WTC11 (cell line): ENCODE measurements at regions not wholly inside any gene's neighbourhood (a gene's known extent, or its start where the extent isn't known, plus 50 kb on each side); places are given as distances from the start of the nearest gene placed in this dataset.

Experiments
- ATAC-seq: fragments of 200-7000 bp; cut with Tn5 transposase; 2 replicates; pipeline ENCODE4 v1.10.0; 2021; ENCODE audit warnings: mild to moderate bottlenecking, moderate library complexity
- CTCF ChIA-PET: fragments of 300-600 bp; sonication (Branson Sonifier 250); formaldehyde crosslinking; loops from one replicate; lab custom pipeline; 2021; ENCODE audit warnings: antibody characterized with exemption; lab: Charles Lee
- POLR2A ChIA-PET: fragments of 350-600 bp; sonication (Branson Sonifier 250); formaldehyde crosslinking; loops from one replicate; lab custom pipeline; 2021; ENCODE audit warnings: antibody characterized with exemption; lab: Charles Lee
- DNase-seq: peaks from one replicate; pipeline ENCODE4 v3.0.0; 2021; ENCODE audit warnings: low spot score
- H3K27ac Mint-ChIP-seq: 2 replicates; pipeline ENCODE4 v1.8.0; 2021; ENCODE audit warnings: mixed read lengths
- H3K27me3 Mint-ChIP-seq: 2 replicates; pipeline ENCODE4 v1.8.0; 2021; ENCODE audit warnings: low read depth, mild to moderate bottlenecking, moderate library complexity, mixed read lengths
- H3K36me3 Mint-ChIP-seq: 2 replicates; pipeline ENCODE4 v1.8.0; 2021; ENCODE audit warnings: mixed read lengths
- H3K4me1 Mint-ChIP-seq: 2 replicates; pipeline ENCODE4 v1.8.0; 2022; ENCODE audit warnings: mixed read lengths
- H3K4me3 Mint-ChIP-seq: 2 replicates; pipeline ENCODE4 v1.8.0; 2021; ENCODE audit warnings: mild to moderate bottlenecking, moderate library complexity, mixed read lengths
- H3K9me3 Mint-ChIP-seq: 2 replicates; pipeline ENCODE4 v1.8.0; 2021; ENCODE audit warnings: mixed read lengths
- AR ChIP-seq: fragments of 250-450 bp; sonication (Bioruptor Pico); IDR thresholded peaks from 2 replicates; pipeline ENCODE4 v1.9.0; 2021; ENCODE audit warnings: mild to moderate bottlenecking
- CREB1 ChIP-seq: sonication (generic); formaldehyde crosslinking; IDR thresholded peaks from 2 replicates; pipeline ENCODE4 v1.8.0; 2023; ENCODE audit warnings: mild to moderate bottlenecking, missing genetic modification reagents
- GABPB1 ChIP-seq: sonication (generic); formaldehyde crosslinking; IDR thresholded peaks from 2 replicates; pipeline ENCODE4 v1.8.1; 2023; ENCODE audit warnings: mild to moderate bottlenecking, missing genetic modification reagents
- GRHL2 ChIP-seq: fragments of 250-450 bp; sonication (Bioruptor Pico); IDR thresholded peaks from 2 replicates; pipeline ENCODE4 v1.8.0; 2022; ENCODE audit warnings: mild to moderate bottlenecking, moderate library complexity; ENCODE audit not compliant: insufficient replicate concordance, severe bottlenecking
- JAZF1 ChIP-seq: fragments of 250-450 bp; sonication (Bioruptor Pico); IDR thresholded peaks from 2 replicates; pipeline ENCODE4 v1.9.0; 2021; ENCODE audit warnings: moderate library complexity, mild to moderate bottlenecking, inconsistent platforms
- KAT7 ChIP-seq: sonication (generic); formaldehyde crosslinking; IDR thresholded peaks from 2 replicates; pipeline ENCODE4 v1.8.1; 2023; ENCODE audit warnings: missing genetic modification reagents, mild to moderate bottlenecking, borderline replicate concordance
- MAX ChIP-seq: sonication (generic); formaldehyde crosslinking; IDR thresholded peaks from 2 replicates; pipeline ENCODE4 v1.8.0; 2022; ENCODE audit warnings: mild to moderate bottlenecking, missing genetic modification reagents
- NR2C2 ChIP-seq: sonication (generic); formaldehyde crosslinking; IDR thresholded peaks from 2 replicates; pipeline ENCODE4 v1.8.0; 2022; ENCODE audit warnings: mild to moderate bottlenecking, missing genetic modification reagents
- PRDM15 ChIP-seq: sonication (generic); formaldehyde crosslinking; IDR thresholded peaks from 2 replicates; pipeline ENCODE4 v1.8.0; 2022; ENCODE audit warnings: missing genetic modification reagents
- PREB ChIP-seq: sonication (generic); formaldehyde crosslinking; IDR thresholded peaks from 2 replicates; pipeline ENCODE4 v1.8.1; 2022; ENCODE audit warnings: mild to moderate bottlenecking, missing genetic modification reagents, moderate library complexity, borderline replicate concordance
- RORB ChIP-seq: fragments of 250-450 bp; sonication (Bioruptor Pico); IDR thresholded peaks from 2 replicates; pipeline ENCODE4 v1.9.0; 2021; ENCODE audit warnings: mild to moderate bottlenecking
- USF2 ChIP-seq: sonication (generic); formaldehyde crosslinking; IDR thresholded peaks from 2 replicates; pipeline ENCODE4 v1.8.1; 2023; ENCODE audit warnings: mild to moderate bottlenecking, missing genetic modification reagents, moderate library complexity
- ZNF232 ChIP-seq: sonication (generic); formaldehyde crosslinking; IDR thresholded peaks from 2 replicates; pipeline ENCODE4 v1.8.0; 2022; ENCODE audit warnings: mild to moderate bottlenecking, missing genetic modification reagents
- ZNF416 ChIP-seq: fragments of 250-450 bp; sonication (Bioruptor Pico); IDR thresholded peaks from 2 replicates; pipeline ENCODE4 v1.9.0; 2021; ENCODE audit warnings: mild to moderate bottlenecking, inconsistent platforms
- ZNF423 ChIP-seq: fragments of 250-450 bp; sonication (Bioruptor Pico); IDR thresholded peaks from 2 replicates; pipeline ENCODE4 v2.1.2; 2022; ENCODE audit warnings: mild to moderate bottlenecking, moderate library complexity
- ZNF532 ChIP-seq: fragments of 250-450 bp; sonication (Bioruptor Pico); IDR thresholded peaks from 2 replicates; pipeline ENCODE4 v1.9.0; 2021; ENCODE audit warnings: mild to moderate bottlenecking, borderline replicate concordance

GRCh38 chr13:78383899-78384298, 219.5 kb downstream of the POU4F1 start:
- H3K9me3 Mint-ChIP-seq, result no peaks in the 10 kb centered on the region
- DNase-seq (no peak), ATAC-seq (no peak)
- POLR2A ChIA-PET, result no interaction called here
- no peaks in the 10 kb centered on the region for H3K27me3 Mint-ChIP-seq
- H3K36me3 Mint-ChIP-seq, result no peaks in the 10 kb centered on the region
- CTCF ChIA-PET, result interaction anchor here (1.2 kb wide), 1 partner anchor 203 kb away, joined by 4 read pairs; no protein-coding TSS in a partner anchor
- TF ChIP-seq GABPB1 (CRISPR knock-in tag), result no peak
- no peak for TF ChIP-seq CREB1
- TF ChIP-seq MAX, result no peak
- TF ChIP-seq NR2C2 (CRISPR knock-in tag), result no peak
- TF ChIP-seq ZNF416, result no peak
- TF ChIP-seq ZNF532 (CRISPR knock-in tag), result no peak
- TF ChIP-seq USF2, result no peak
- no peak for TF ChIP-seq PRDM15 (CRISPR knock-in tag)
- no peak for TF ChIP-seq KAT7 (CRISPR knock-in tag)
- no peak for TF ChIP-seq ZNF232 (CRISPR knock-in tag)
- TF ChIP-seq RORB (CRISPR knock-in tag), result no peak
- TF ChIP-seq JAZF1 (CRISPR knock-in tag), result no peak
- no peak for TF ChIP-seq ZNF423 (CRISPR knock-in tag)
- no peak for TF ChIP-seq GRHL2 (CRISPR knock-in tag)
- TF ChIP-seq AR, result no peak
- TF ChIP-seq PREB, result no peak
- no peak overlapping the region for H3K27ac Mint-ChIP-seq
- H3K4me3 Mint-ChIP-seq, result no peak overlapping the region
- H3K4me1 Mint-ChIP-seq, result peaks cover 15% of the 10 kb centered on the region
